ENCODE measurements at regions not wholly inside any gene's neighbourhood (a gene's known extent, or its start where the extent isn't known, plus 50 kb on each side); places are given as distances from the start of the nearest gene placed in this dataset.
"Not testable (repeated sequence)": the region's sequence is repeated elsewhere in the genome, so short reads cannot be mapped to it uniquely, and the experiment has no call there.

DNA sequence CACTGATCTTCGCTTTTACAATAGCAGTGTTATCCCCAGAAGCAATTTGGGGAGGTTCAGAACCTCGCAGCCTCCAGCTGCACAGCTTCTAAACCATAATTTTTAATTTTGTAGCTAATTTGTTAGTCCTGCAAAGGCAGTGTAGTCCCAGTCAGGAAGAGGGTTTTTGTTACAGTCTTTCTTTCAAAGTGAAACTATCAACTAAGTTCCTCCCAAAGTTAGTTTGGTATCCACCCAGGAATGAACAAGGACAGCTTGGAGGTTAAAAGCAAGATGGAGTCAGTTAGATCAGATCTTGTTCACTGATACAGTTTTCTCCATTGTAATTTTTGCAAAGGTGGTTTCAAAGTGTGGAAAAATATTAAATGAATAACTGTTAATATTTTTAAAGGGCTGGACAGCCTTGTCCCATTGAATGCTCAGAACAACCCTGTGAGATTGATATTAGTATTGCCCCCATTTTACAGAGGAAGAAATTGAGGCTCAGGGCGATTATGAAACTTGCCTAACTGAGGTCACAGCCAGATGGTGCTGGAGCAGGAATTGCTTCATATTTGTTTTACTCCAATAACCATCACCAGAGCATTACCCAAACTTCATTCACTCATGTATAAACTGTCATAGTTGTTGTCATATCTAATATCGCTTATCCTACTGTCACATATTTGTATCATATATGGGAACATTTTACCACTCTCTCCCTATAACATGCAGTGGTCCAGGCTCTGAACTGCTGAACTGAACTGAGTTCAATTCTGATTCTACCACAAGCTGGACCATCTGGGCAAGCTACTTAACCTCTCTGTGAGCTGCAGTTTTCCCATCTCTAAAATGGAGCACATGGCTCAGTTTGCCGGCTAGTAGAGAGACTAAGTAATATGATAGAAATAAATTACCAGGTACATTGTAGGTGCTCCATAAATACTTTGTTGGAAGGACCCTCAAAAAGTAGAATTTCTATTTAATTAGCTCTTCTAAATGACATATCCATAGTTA lies 213.8 kb downstream of the BCAS1 start:
- DNase-seq (ENCODE audit: low read depth): no peak

DNA sequence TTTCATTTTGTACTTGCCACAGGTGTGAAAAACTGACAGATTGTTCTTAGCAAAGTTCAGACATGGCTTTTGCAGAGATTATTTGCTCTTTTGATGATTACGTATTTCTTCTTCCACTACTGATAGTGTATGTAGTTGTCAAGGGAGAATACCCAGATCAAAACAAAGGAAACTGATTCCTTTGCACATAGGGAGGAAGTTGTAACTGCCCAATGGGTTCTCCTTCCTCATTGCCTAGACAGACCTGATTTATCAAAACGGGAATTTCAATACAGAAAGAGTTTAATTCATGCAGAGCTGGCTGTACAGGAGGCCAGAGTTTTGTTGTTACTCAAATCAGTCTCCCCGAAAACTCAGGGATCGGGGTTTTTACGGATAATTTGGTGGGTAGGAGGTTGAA lies 214.7 kb downstream of the BCAS1 start:
- DNase-seq (ENCODE audit: low read depth): no peak

DNA sequence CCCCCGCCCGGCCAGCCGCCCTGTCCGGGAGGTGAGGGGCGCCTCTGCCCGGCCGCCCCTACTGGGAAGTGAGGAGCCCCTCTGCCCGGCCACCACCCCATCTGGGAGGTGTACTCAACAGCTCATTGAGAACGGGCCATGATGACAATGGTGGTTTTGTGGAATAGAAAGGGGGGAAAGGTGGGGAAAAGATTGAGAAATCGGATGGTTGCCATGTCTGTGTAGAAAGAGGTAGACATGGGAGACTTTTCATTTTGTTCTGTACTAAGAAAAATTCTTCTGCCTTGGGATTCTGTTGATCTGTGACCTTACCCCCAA lies 215.8 kb downstream of the BCAS1 start:
- DNase-seq (ENCODE audit: low read depth): not testable (repeated sequence)

GRCh38 chr20:53853111-53853713 lies 217.2 kb downstream of the BCAS1 start:
- DNase-seq (ENCODE audit: low read depth): no peak

- DNase-seq (ENCODE audit: low read depth): no peak
Observed at GRCh38 chr20:53852691-53853090, 217.7 kb downstream of the BCAS1 start.

DNA sequence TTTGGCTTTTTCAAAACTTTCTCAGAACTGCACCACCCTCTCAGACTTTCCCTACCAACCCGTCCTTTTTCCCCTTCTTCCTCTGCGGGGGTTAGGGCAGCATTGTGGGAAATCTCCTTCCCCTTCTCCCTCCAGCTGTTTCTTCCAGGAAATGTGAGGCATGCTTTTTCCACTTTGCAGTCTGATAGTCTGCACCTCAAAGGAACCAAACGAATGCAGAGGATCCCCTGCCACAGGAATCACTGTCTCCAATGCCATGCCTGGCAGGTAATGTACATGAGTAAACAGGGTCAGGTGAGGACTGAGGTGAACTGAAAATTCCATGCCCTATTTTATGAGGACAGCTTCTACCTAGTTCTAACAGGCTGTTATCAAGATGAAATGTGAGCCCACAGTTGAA lies 218.4 kb downstream of the BCAS1 start:
- DNase-seq (ENCODE audit: low read depth): no peak

DNA sequence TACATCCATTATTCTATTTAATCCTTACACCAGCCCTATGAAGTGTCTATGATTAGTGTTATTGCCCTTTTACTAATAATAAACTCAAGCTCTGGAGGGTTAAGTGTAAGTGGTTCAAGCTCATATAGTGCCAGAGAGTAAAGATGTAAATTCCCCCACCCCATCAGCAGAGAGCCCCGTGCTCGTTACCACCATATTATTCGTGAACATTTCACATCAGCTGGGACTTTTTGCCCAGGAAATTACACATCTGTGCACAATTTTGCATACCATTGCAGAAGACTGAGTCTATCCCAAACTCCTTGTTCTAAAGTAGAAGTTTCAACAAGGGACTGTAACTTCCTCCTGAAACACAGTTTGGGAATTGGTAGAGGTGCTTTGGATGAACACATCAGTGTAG lies 220.1 kb downstream of the BCAS1 start:
- DNase-seq (ENCODE audit: low read depth): no peak

GRCh38 chr20:53849471-53850059 lies 220.8 kb downstream of the BCAS1 start:
- DNase-seq (ENCODE audit: low read depth): no peak

GRCh38 chr20:53848304-53848703 lies 222.1 kb downstream of the BCAS1 start:
- DNase-seq (ENCODE audit: low read depth): no peak

GRCh38 chr20:53847837-53848170 lies 222.6 kb downstream of the BCAS1 start:
- DNase-seq (ENCODE audit: low read depth): no peak

DNA sequence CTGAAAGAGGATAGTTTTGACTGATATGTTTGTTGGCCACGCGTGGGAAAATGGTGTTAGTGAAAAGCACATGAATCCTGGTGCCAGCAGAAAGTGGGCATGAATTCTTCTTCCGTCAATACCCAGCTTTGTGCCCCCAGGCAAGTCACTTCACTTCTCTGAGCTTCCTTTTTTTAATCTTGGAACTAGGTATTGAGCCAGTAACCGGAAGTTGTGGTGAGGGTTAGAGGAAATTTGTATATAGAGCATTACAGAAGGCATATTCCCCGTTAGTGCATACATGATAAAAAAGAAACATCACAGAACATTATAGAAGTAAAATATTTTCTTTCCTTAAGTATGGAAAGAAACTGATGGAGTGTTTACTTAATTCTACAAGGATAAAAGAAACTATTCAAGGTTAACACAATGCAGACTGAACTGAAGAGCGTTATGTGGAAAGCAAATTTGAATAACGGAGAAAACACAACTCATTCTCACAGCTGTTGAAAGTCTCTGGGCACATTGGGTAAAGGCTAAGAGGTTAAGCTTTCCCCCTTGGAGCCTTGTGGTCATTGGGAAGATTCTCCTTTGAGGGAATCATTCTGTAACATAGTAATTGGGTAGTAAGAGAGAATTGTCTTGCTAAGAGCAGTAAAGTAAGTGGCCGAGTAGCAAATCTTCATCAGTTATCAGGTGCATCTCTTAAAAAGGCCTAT lies 223.1 kb downstream of the BCAS1 start:
- no peak for DNase-seq (ENCODE audit: low read depth)

DNA sequence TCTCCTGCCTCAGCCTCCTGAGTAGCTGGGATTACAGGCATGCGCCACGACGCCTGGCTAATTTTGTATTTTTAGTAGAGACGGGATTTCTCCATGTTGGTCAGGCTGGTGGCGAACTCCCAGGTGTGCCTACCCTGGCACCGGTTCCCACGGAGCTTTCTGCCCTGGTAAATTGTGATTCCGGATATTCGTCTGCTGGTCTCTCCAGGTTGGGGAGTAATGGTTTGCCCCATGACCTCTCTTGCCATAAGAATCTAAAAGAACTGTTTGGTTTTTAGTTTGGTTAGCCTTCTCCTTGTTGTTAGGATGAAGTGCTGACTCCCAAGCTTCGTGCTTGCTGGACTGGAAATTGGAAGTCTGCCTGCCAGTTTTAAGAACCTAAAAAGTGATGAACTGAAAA lies 223.8 kb downstream of the BCAS1 start:
- DNase-seq (ENCODE audit: low read depth): no peak

DNA sequence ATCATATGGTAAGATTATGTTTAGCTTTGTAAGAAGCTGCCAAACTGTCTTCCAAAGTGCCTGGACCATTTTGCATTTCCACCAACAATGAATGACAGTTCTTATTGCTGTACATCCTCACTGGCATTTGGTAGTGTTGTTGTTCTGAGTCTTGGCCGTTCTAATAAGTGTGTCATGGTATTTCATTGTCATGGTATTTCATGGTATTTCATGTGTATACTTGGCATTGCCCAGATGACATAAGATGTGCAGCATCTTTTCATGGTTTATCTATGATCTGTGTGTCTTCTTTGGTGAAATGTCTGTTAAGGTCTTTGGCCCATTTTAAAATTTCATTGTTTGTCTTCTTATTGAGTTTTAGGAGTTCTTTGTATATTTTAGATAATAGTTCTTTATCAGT lies 224.4 kb downstream of the BCAS1 start:
- no peak for DNase-seq (ENCODE audit: low read depth)

DNA sequence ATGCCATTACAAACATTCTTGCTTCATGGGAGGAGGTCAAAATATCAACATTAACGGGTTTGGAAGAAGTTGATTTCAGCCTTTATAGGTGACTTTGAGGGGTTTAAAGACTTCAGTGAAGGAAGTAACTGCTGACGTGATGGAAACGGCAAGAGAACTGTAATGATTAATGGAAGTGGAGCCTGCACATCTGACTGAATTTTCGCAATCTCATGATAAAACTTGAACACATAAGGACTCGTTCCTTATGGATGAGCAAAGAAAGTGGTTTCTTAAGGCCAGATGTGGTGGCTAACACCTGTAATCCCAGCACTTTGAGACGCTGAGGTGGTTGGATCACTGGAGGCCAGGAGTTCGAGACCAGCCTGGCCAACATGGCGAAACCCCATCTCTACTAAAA lies 226.1 kb downstream of the BCAS1 start:
- DNase-seq (ENCODE audit: low read depth): no peak

DNA sequence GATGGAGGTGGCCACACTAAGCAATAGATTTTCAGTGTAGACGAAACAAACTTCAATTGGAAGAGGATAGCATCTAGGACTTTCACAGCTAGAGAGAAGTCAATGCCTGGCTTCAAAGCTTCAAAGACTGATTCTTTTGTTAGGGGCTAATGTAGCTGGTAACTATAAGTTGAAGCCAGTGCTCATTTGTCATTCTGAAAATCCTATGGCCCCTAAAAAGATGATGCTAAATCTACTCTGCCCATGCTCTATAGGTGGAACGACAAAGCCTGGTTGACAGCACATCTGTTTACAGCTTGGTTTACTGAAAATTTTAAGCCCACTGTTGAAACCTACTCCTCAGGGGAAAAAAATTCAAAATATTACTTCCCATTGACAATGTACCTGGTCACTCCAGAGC lies 226.7 kb downstream of the BCAS1 start:
- no peak for DNase-seq (ENCODE audit: low read depth)

DNA sequence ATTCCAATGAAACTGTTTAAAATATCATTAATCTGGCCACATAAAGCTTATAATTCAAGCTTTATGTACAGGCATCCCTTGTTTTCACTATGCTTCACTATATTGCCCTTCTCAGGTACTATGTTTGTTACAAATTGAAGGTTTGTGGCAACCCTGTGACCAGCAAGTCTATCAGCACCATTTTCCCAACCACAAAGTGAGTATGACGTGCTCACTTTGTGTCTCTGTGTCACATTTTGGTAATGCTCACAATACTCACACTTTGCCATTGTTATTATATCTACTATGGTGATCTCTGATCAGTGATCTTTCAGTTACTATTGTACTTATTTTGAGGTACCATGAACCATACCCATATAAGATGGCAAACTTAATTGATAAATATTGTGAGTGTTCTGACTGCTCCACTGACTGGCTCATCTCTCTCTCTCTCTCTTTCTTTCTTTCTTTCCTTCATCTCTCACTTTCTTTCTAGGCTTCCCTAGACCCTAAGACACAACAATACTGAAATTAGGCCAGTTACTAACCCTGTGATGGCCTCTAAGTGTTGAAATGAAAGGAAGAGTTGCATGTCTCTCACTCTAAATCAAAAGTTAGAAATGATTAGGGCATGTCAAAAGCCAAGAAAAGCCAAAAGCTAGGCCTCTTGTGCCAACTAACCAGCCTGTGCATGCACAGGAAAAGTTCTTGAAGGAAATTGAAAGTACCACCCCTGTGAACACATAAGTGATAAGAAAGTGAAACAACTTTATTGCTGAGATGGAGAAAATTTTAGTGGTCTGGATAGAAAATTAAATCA lies 227.9 kb downstream of the BCAS1 start:
- no peak for DNase-seq (ENCODE audit: low read depth)

- DNase-seq (ENCODE audit: low read depth): no peak
Observed at GRCh38 chr20:53841741-53842140, 228.7 kb downstream of the BCAS1 start.

GRCh38 chr20:53840532-53840931 lies 229.9 kb downstream of the BCAS1 start:
- no peak for DNase-seq (ENCODE audit: low read depth)

DNA sequence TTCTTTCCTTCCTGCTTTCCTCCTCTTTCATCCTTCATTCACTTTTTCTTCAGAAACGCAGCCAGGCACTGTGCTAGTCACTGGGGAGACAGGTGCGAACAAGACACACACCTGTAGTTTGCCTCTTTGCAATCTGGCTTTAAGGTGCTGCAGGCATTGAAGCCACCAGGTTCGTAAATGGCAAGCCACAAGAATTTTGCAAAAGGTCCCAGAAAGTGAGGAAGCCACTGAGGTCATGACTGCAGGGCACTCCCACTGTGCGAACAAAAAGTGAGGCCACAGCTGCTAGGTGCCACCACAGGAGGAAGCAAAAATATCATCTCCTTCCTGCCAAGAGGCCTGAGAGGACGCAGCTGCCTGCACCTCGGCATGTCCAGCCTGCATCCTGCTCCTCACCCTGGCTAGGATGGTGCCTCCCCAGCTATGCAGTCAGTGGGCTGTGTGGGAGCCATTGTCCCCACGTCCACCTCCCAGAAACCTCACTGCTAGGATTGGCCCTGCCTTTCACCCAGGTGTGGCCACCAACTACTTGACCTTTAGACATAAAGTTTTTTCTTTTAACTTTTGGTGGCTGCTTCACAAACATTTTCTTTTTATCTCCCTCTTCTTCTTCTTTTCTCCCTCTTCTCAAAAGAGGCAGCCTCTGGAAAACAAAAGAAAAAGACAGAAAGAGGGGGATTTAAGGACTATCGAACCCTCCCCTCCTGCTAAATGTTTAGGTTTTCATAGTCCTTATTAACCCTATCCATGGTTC lies 230.8 kb downstream of the BCAS1 start:
- DNase-seq (ENCODE audit: low read depth): peak; percentile 21

DNA sequence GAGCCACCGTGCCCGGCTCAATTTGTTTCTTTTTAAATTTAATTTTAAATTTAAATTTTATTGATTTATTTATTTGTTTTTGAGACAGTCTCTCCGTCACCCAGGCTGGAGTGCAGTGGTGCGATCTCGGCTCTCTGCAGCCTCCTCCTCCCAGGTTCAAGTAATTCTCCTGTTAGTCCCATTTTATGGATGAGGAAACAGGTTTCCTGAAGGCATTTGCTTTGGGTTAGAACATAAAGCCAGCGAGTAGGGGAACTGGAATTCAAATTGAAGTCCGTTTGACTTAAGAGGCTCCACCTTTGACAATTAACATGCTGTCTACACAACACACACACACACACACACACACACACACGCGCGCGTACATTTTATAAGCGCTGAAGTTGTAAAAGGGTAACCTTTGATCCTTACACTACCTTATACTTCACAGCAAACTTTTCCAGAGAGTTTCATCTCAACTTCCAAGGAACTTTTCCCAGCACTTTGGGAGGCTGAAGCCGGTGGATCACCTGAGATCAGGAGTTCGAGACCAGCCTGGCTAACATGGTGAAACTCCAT lies 232.0 kb downstream of the BCAS1 start:
- DNase-seq (ENCODE audit: low read depth): no peak

Data from CMK (cell line).